ENCODE measurements at regions not wholly inside any gene's neighbourhood (a gene's known extent, or its start where the extent isn't known, plus 50 kb on each side); places are given as distances from the start of the nearest gene placed in this dataset.

GRCh38 chr14:36465178-36465577 is 54.9 kb downstream of the NKX2-1 start:
- Histone ChIP-seq H3K4me1 (ENCODE audit: control insufficient read depth, insufficient read depth, low read length) (no peaks in the 10 kb centered on the region), H3K9ac (ENCODE audit: low read length in 2 of 2) (no peak overlapping the region), H3K27ac (ENCODE audit: low read length) (no peak overlapping the region), H3K4me3 (ENCODE audit: low read length in 2 of 2) (no peak overlapping the region), H3K27me3 (ENCODE audit: control insufficient read depth in 1 of 2, insufficient read depth in 2 of 2, low read length in 2 of 2) (no peaks in the 10 kb centered on the region), H3K36me3 (ENCODE audit: control insufficient read depth in 2 of 2, insufficient read depth in 2 of 2, low read length in 2 of 2) (no peaks in the 10 kb centered on the region), H3K9me3 (ENCODE audit: control insufficient read depth in 2 of 2, low read length in 2 of 2) (no peaks in the 10 kb centered on the region)

GRCh38 chr14:36462890-36463289 is 57.1 kb downstream of the NKX2-1 start:
- no peak overlapping the region for H3K4me3 ChIP-seq (ENCODE audit: low read length in 2 of 2)
- H3K27me3 ChIP-seq (ENCODE audit: control insufficient read depth in 1 of 2, insufficient read depth in 2 of 2, low read length in 2 of 2) = no peaks in the 10 kb centered on the region
- H3K9ac ChIP-seq (ENCODE audit: low read length in 2 of 2) = no peak overlapping the region
- no peak overlapping the region for H3K27ac ChIP-seq (ENCODE audit: low read length)
- H3K36me3 ChIP-seq (ENCODE audit: control insufficient read depth in 2 of 2, insufficient read depth in 2 of 2, low read length in 2 of 2) = no peaks in the 10 kb centered on the region
- H3K9me3 ChIP-seq (ENCODE audit: control insufficient read depth in 2 of 2, low read length in 2 of 2) = no peaks in the 10 kb centered on the region
- no peaks in the 10 kb centered on the region for H3K4me1 ChIP-seq (ENCODE audit: control insufficient read depth, insufficient read depth, low read length)

GRCh38 chr14:36455241-36455627 is 64.8 kb downstream of the NKX2-1 start:
- Histone ChIP-seq H3K27ac (ENCODE audit: low read length) (no peak overlapping the region), H3K4me3 (ENCODE audit: low read length in 2 of 2) (no peak overlapping the region), H3K27me3 (ENCODE audit: control insufficient read depth in 1 of 2, insufficient read depth in 2 of 2, low read length in 2 of 2) (no peaks in the 10 kb centered on the region), H3K9ac (ENCODE audit: low read length in 2 of 2) (no peak overlapping the region), H3K4me1 (ENCODE audit: control insufficient read depth, insufficient read depth, low read length) (no peaks in the 10 kb centered on the region), H3K36me3 (ENCODE audit: control insufficient read depth in 2 of 2, insufficient read depth in 2 of 2, low read length in 2 of 2) (no peaks in the 10 kb centered on the region), H3K9me3 (ENCODE audit: control insufficient read depth in 2 of 2, low read length in 2 of 2) (no peaks in the 10 kb centered on the region)

- no peak overlapping the region for H3K9ac ChIP-seq (ENCODE audit: low read length in 2 of 2)
- no peaks in the 10 kb centered on the region for H3K36me3 ChIP-seq (ENCODE audit: control insufficient read depth in 2 of 2, insufficient read depth in 2 of 2, low read length in 2 of 2)
- H3K27ac ChIP-seq (ENCODE audit: low read length) = no peak overlapping the region
- no peaks in the 10 kb centered on the region for H3K4me1 ChIP-seq (ENCODE audit: control insufficient read depth, insufficient read depth, low read length)
- H3K4me3 ChIP-seq (ENCODE audit: low read length in 2 of 2) = no peak overlapping the region
- no peaks in the 10 kb centered on the region for H3K27me3 ChIP-seq (ENCODE audit: control insufficient read depth in 1 of 2, insufficient read depth in 2 of 2, low read length in 2 of 2)
- H3K9me3 ChIP-seq (ENCODE audit: control insufficient read depth in 2 of 2, low read length in 2 of 2) = no peaks in the 10 kb centered on the region
Measured at GRCh38 chr14:36454599-36455240, 65.3 kb downstream of the NKX2-1 start.

GRCh38 chr14:36452860-36453259 is 67.2 kb downstream of the NKX2-1 start:
- H3K27ac ChIP-seq (ENCODE audit: low read length) = no peak overlapping the region
- no peaks in the 10 kb centered on the region for H3K36me3 ChIP-seq (ENCODE audit: control insufficient read depth in 2 of 2, insufficient read depth in 2 of 2, low read length in 2 of 2)
- no peaks in the 10 kb centered on the region for H3K27me3 ChIP-seq (ENCODE audit: control insufficient read depth in 1 of 2, insufficient read depth in 2 of 2, low read length in 2 of 2)
- no peaks in the 10 kb centered on the region for H3K9me3 ChIP-seq (ENCODE audit: control insufficient read depth in 2 of 2, low read length in 2 of 2)
- H3K4me3 ChIP-seq (ENCODE audit: low read length in 2 of 2) = no peak overlapping the region
- H3K9ac ChIP-seq (ENCODE audit: low read length in 2 of 2) = no peak overlapping the region
- H3K4me1 ChIP-seq (ENCODE audit: control insufficient read depth, insufficient read depth, low read length) = no peaks in the 10 kb centered on the region

GRCh38 chr14:36451310-36452065 is 68.5 kb downstream of the NKX2-1 start:
- H3K27ac ChIP-seq (ENCODE audit: low read length) = no peak overlapping the region
- H3K4me3 ChIP-seq (ENCODE audit: low read length in 2 of 2) = no peak overlapping the region
- no peaks in the 10 kb centered on the region for H3K27me3 ChIP-seq (ENCODE audit: control insufficient read depth in 1 of 2, insufficient read depth in 2 of 2, low read length in 2 of 2)
- no peaks in the 10 kb centered on the region for H3K36me3 ChIP-seq (ENCODE audit: control insufficient read depth in 2 of 2, insufficient read depth in 2 of 2, low read length in 2 of 2)
- no peaks in the 10 kb centered on the region for H3K9me3 ChIP-seq (ENCODE audit: control insufficient read depth in 2 of 2, low read length in 2 of 2)
- H3K4me1 ChIP-seq (ENCODE audit: control insufficient read depth, insufficient read depth, low read length) = no peaks in the 10 kb centered on the region
- H3K9ac ChIP-seq (ENCODE audit: low read length in 2 of 2) = no peak overlapping the region

- no peaks in the 10 kb centered on the region for H3K9me3 ChIP-seq (ENCODE audit: control insufficient read depth in 2 of 2, low read length in 2 of 2)
- no peak overlapping the region for H3K9ac ChIP-seq (ENCODE audit: low read length in 2 of 2)
- H3K4me3 ChIP-seq (ENCODE audit: low read length in 2 of 2) = no peak overlapping the region
- no peaks in the 10 kb centered on the region for H3K4me1 ChIP-seq (ENCODE audit: control insufficient read depth, insufficient read depth, low read length)
- H3K36me3 ChIP-seq (ENCODE audit: control insufficient read depth in 2 of 2, insufficient read depth in 2 of 2, low read length in 2 of 2) = no peaks in the 10 kb centered on the region
- H3K27me3 ChIP-seq (ENCODE audit: control insufficient read depth in 1 of 2, insufficient read depth in 2 of 2, low read length in 2 of 2) = no peaks in the 10 kb centered on the region
- no peak overlapping the region for H3K27ac ChIP-seq (ENCODE audit: low read length)
Measured at GRCh38 chr14:36450550-36450949, 69.5 kb downstream of the NKX2-1 start.

GRCh38 chr14:36449903-36450302 is 70.1 kb downstream of the NKX2-1 start:
- no peaks in the 10 kb centered on the region for H3K27me3 ChIP-seq (ENCODE audit: control insufficient read depth in 1 of 2, insufficient read depth in 2 of 2, low read length in 2 of 2)
- H3K36me3 ChIP-seq (ENCODE audit: control insufficient read depth in 2 of 2, insufficient read depth in 2 of 2, low read length in 2 of 2) = no peaks in the 10 kb centered on the region
- H3K4me1 ChIP-seq (ENCODE audit: control insufficient read depth, insufficient read depth, low read length) = no peaks in the 10 kb centered on the region
- no peak overlapping the region for H3K27ac ChIP-seq (ENCODE audit: low read length)
- H3K9me3 ChIP-seq (ENCODE audit: control insufficient read depth in 2 of 2, low read length in 2 of 2) = no peaks in the 10 kb centered on the region
- no peak overlapping the region for H3K9ac ChIP-seq (ENCODE audit: low read length in 2 of 2)
- no peak overlapping the region for H3K4me3 ChIP-seq (ENCODE audit: low read length in 2 of 2)

GRCh38 chr14:36443374-36443773 is 76.7 kb downstream of the NKX2-1 start:
- Histone ChIP-seq H3K27me3 (ENCODE audit: control insufficient read depth in 1 of 2, insufficient read depth in 2 of 2, low read length in 2 of 2) (peaks cover 4 to 6% of the 10 kb centered on the region in 2 donors), H3K9ac (ENCODE audit: low read length in 2 of 2) (no peak overlapping the region), H3K27ac (ENCODE audit: low read length) (no peak overlapping the region), H3K9me3 (ENCODE audit: control insufficient read depth in 2 of 2, low read length in 2 of 2) (no peaks in the 10 kb centered on the region), H3K4me1 (ENCODE audit: control insufficient read depth, insufficient read depth, low read length) (no peaks in the 10 kb centered on the region), H3K4me3 (ENCODE audit: low read length in 2 of 2) (no peak overlapping the region), H3K36me3 (ENCODE audit: control insufficient read depth in 2 of 2, insufficient read depth in 2 of 2, low read length in 2 of 2) (no peaks in the 10 kb centered on the region)

GRCh38 chr14:36442824-36443241 is 77.2 kb downstream of the NKX2-1 start:
- no peaks in the 10 kb centered on the region for H3K36me3 ChIP-seq (ENCODE audit: control insufficient read depth in 2 of 2, insufficient read depth in 2 of 2, low read length in 2 of 2)
- no peak overlapping the region for H3K9ac ChIP-seq (ENCODE audit: low read length in 2 of 2)
- no peaks in the 10 kb centered on the region for H3K9me3 ChIP-seq (ENCODE audit: control insufficient read depth in 2 of 2, low read length in 2 of 2)
- peaks cover 4 to 6% of the 10 kb centered on the region in 2 donors for H3K27me3 ChIP-seq (ENCODE audit: control insufficient read depth in 1 of 2, insufficient read depth in 2 of 2, low read length in 2 of 2)
- H3K4me1 ChIP-seq (ENCODE audit: control insufficient read depth, insufficient read depth, low read length) = no peaks in the 10 kb centered on the region
- no peak overlapping the region for H3K4me3 ChIP-seq (ENCODE audit: low read length in 2 of 2)
- H3K27ac ChIP-seq (ENCODE audit: low read length) = no peak overlapping the region

- Histone ChIP-seq H3K9me3 (ENCODE audit: control insufficient read depth in 2 of 2, low read length in 2 of 2) (no peaks in the 10 kb centered on the region), H3K4me3 (ENCODE audit: low read length in 2 of 2) (no peak overlapping the region), H3K4me1 (ENCODE audit: control insufficient read depth, insufficient read depth, low read length) (no peaks in the 10 kb centered on the region), H3K36me3 (ENCODE audit: control insufficient read depth in 2 of 2, insufficient read depth in 2 of 2, low read length in 2 of 2) (no peaks in the 10 kb centered on the region), H3K27ac (ENCODE audit: low read length) (no peak overlapping the region), H3K27me3 (ENCODE audit: control insufficient read depth in 1 of 2, insufficient read depth in 2 of 2, low read length in 2 of 2) (peaks cover 4 to 6% of the 10 kb centered on the region in 2 donors), H3K9ac (ENCODE audit: low read length in 2 of 2) (no peak overlapping the region)
Measured at GRCh38 chr14:36441283-36441682, 78.7 kb downstream of the NKX2-1 start.
